ENCODE measurements at regions not wholly inside any gene's neighbourhood (a gene's known extent, or its start where the extent isn't known, plus 50 kb on each side); places are given as distances from the start of the nearest gene placed in this dataset.
"Not testable (repeated sequence)": the region's sequence is repeated elsewhere in the genome, so short reads cannot be mapped to it uniquely, and the experiment has no call there.

DNA sequence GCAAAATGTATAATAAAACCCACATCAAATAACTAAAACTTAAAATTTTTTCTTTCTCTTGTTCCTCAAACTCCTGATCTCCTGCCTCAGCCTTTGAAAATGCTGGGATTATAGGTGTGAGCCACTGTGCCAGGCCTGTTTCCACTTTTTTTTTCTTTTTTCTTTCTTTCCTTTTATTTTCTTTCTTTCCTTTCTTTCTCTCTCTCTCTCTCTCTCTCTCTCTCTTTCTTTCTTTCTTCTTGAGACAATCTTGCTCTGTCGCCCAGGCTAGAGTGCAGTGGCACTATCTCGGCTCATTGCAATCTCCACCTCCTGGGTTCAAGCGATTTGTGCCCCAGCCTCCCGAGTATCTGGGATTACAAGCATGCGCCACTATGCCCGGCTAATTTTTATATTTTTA is 164.6 kb downstream of the OR2B2 start:
- DNase-seq (ENCODE audit: low read depth in 4 of 4, low spot score in 2 of 4) = no peak

DNA sequence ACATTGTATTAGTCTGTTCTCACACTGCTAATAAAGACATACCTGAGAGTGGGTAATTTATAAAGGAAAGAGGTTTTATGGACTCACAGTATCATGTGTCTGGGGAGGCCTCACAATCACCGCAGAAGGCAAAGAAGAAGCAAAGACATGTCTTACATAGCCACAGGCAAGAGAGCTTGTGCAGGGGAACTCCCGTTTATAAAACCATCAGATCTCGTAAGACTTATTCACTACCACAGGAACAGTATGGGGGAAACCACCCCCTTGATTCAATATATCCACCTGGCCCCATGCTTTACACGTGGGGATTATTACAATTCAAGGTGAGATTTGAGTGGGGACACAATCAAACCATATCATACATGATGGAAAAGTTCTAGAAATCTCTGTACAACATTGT is 165.3 kb downstream of the OR2B2 start:
- DNase-seq (ENCODE audit: low read depth in 4 of 4, low spot score in 2 of 4) = not testable (repeated sequence)

DNA sequence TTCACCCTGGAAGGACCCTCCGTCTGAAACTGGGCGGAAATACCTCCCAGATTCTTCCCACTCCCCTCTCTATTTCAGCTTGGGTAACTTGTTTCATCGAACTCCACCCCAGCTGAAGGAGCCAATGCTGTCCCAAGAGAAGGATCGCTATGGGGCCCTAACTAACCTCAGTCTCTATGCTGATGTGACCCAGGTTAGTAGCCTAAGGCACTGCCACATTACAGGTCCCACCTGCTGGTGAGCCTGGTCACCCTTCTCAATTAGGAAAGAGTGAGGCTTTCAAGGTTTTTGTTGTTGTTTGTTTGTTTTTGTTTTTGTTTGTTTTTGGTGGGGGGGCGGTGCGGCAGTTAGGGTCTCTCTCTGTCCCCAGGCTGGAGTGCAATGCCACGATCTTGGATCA is 168.4 kb downstream of the OR2B2 start:
- DNase-seq (ENCODE audit: low read depth in 4 of 4, low spot score in 2 of 4) = no peak

DNA sequence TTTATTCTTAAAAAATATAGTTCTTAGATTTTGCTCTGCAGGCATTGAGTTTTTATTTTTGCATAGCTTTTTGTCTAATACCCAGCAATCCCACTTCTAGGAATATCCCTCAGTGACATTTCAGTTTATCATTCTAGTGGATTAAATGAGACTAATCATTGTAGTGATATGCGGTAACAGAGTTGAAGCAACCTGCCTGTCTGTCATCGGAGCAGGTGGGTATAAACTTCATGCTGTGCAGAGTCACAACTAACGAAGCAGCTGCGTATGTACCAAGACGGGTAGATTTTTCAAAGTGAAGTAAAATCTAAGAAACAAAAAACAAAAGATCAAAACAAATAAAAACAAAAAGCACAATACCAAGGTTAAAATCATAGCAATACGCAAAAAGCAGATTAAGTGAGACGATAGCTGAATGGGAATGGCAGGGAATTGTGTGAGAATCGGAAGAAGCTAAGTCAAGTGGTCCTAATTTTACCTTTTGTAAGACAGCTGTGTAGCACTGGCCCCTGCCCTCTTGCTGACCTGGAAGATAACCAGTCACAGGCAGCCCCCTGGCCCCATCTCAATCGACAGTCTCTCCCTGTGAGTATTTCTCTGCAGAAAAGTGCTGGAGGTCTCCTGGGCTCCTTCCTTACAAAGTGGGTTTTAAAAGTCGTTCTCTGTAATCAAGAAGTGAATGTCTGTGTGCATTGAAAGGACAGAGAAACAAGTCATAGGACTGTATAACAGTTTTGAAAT is 169.2 kb downstream of the OR2B2 start:
- no peak for DNase-seq (ENCODE audit: low read depth in 4 of 4, low spot score in 2 of 4)

DNA sequence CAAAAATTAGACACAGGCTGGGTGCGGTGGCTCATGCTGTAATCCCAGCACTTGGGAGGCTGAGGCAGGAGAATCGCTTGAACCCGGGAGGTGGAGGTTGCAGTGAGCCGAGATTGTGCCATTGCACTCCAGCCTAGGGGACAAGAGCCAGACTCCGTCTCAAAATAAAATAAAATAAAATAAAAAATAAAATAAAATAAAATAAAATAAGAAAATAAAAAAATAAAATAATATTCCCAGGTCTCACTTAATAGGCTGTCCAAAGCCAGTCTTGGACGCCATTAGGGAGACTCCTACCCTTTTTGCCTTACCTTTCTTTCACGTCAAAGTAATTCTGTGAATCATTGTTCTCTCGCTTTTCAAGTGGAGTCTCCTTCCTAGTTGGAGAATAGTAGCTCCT is 172.3 kb downstream of the OR2B2 start:
- DNase-seq (ENCODE audit: low read depth in 4 of 4, low spot score in 2 of 4) = not testable (repeated sequence)

DNA sequence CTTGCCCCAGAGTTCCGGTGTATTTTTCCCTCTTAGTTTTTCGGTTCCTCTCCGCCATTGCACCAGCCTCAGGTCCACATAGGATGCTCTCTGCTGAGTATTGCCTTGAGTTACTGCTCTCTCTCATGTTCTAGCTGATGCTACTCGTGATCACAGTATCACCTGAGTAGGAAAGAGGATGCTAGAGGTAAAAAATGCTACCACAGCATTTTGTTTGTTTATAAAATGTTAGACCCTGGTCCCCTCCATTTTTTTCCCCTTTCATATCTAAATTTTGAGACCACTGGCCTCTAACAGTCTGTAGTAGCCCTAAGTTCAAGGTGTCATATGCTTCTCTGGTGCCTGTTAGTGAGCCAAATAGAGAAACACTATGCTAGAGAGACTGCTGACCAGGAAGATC is 175.5 kb downstream of the OR2B2 start:
- no peak for DNase-seq (ENCODE audit: low read depth in 4 of 4, low spot score in 2 of 4)

DNA sequence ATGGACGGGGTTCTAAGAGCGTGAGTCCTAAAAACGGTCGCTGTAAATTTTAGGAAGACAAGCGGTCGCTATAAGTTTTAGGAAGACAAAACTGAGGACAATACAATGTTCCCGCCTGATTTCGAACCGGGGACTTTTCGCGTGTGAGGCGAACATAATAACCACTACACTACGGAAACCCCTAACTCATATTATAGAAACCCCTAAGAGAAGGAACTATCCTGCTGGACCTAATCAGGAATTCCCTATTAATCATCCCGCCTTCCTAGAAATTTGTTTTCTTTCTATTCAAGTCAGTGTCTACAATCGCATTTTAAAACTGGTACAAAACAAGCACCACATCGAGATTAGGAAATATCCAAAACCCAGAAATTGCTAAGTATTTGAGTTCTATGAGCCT is 183.8 kb downstream of the OR2B2 start:
- no peak for DNase-seq (ENCODE audit: low read depth in 4 of 4, low spot score in 2 of 4)

DNA sequence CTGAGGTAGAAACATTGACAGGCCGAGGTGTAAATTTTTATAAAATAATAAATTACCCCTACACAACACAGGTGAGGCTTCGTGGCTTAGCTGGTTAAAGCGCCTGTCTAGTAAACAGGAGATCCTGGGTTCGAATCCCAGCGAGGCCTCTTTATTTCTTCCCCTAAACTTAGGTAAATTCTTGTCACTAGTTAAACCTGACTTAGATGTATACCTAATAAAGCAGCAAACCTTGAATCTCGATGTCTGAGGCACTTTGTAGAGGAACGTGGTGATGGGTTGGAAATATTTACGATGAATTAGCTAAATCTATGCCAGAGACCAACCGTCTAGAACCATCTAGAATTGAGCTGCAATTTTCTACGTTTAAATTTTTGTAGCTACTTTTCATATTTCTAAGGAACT is 185.6 kb downstream of the OR2B2 start:
- no peak for DNase-seq (ENCODE audit: low read depth in 4 of 4, low spot score in 2 of 4)

DNA sequence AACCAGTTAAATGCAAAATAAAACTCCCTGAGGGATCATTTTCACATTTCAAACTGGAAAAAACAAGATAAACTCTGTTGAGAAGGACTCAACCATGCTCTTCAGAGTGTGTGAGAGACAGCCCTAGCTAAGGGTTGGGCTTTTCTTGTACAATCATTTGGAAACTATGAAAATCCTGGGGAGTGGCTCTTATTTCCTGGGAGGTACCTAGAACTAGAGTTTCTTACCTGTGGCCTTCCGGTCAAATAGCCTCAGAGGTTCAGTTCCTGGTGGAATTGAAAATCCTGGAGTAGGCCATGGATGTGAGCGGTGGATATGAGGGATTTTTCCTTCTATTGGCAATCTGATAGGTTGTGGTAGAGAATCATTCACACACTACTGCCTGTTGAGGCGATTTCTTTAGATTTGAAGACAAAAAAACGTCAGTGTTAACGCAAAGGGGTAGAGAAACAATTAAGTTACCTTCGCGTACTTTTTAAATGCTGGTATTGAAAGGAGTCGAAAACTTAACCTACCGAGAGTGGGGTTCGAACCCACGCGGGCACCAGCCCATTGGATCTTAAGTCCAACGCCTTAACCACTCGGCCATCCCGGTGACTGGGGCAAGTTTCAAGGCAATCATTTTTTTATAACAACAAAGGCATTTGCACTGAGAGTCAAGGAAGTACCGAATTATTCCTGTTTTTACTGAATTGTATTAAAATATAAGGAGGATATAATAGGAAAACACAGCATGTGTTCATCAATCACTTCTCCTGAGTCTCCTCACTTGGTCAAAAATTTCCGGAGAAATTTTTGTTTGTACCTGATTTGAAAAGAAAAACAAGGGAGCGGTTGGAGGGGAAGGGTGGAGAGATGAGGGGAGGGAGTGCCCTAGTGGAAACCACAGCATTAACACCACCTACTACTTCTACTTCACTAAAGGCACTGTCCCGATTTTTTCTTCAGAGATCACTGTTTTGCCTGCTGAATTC is 191.3 kb downstream of the OR2B2 start:
- DNase-seq (ENCODE audit: low read depth in 4 of 4, low spot score in 2 of 4) = no peak

DNA sequence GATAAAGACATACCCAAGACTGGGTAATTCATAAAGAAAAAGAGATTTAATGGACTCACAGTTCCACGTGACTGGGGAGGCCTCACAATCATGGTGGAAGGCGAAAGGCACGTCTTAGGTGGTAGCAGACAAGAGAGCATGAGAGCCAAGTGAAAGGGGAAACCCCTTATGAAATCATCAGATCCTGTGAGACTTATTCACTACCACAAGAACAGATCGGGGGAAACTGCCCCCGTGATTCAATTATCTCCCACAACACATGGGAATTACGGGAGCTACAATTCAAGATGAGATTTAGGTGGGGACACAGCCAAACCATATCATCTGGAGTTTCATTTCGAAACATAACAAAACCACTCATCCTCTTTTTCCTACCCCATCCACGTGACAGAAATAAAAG is 193.2 kb downstream of the OR2B2 start:
- not testable (repeated sequence) for DNase-seq (ENCODE audit: low read depth in 4 of 4, low spot score in 2 of 4)

DNA sequence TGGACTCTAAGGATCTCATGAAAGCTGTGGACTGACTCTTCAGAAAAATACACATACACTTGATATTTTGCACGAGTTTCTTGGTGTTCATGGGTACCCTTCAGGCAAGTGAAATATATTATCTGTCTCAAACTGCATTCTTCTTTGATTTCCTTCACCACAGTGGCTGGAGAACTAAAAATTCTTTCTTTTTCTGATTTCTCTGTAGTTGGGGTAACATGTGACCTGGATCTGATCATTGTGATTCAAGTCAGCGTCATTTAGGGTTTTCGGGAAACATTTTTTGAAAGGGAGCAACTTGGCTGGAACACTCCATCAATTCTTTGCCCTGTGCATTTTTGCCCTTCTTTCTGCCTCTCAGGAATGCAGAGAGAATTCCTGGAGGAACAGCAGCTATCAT is 205.8 kb downstream of the OR2B2 start:
- DNase-seq (ENCODE audit: low read depth in 4 of 4, low spot score in 2 of 4) = no peak

DNA sequence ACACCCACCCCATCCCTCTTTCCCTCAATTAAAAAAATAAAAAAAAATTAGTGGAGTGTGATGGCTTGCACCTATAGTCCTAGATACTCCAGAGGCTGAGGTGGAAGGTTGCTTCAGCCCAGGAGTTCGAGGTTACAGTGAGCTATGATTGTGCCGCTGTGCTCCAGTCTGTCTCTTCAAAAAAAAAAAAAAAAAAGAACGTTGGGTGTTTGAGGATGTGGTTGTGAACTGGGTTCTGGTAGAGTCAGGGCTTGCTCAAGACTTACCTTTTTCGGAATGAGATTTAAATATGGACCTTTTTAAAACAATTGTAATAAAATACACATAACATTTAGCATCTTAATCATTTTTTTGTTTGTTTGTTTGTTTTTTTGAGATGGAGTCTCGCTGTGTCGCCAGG is 211.9 kb downstream of the OR2B2 start:
- DNase-seq (ENCODE audit: low read depth in 4 of 4, low spot score in 2 of 4) = no peak

DNA sequence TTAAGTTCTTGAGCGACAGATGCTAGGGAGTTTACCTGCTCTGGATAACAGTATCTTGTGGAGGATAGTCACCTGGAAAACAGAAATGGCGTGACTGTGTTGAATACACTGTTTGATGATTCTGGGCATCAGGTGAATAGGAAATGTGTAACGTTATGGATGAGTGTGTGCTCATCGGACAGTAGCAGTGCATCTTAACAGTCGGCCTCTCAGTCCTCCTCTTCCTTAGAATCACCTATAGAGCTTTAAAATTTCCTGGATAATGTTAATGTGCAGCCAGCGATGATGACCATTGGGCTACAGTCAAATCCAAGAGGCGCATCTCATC is 217.7 kb downstream of the OR2B2 start:
- no peak for DNase-seq (ENCODE audit: low read depth in 4 of 4, low spot score in 2 of 4)

DNA sequence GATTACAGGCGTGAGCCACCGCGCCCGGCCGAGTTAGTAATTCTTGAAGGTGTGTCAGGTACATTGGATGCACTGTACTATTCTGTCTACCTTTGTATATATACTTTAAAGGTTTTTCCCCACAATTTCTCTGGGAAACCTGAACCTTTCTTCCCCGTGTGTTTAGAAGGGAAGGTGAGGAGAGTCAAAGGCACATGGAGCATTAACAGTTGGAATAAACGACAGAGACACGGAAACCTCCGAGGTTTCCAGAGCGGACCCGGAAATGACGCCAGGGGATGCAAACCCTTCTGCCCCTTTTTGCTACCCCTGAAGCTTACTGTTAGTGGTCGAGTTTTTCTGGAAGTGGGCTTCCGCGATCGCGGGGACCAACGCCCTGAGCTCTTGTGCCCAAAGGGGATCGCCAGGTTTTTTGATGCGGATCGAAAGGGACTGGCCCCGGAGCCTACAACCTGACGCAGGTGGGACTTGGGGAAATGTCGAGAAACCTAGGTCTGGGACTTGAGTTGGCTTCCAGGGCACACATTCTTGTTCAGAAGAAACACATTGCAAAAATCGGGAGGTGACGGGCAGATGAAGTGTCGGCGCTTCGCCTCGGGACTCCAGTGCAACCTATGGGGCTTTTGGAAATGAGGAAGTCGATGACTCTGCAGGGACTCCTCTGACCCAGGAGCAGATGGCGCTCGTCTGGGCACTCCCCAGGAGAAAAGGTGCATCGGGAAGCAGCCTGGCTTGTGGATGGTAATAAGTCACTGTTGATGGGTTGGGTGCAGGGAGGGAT is 218.2 kb downstream of the OR2B2 start:
- no peak for DNase-seq (ENCODE audit: low read depth in 4 of 4, low spot score in 2 of 4)

DNA sequence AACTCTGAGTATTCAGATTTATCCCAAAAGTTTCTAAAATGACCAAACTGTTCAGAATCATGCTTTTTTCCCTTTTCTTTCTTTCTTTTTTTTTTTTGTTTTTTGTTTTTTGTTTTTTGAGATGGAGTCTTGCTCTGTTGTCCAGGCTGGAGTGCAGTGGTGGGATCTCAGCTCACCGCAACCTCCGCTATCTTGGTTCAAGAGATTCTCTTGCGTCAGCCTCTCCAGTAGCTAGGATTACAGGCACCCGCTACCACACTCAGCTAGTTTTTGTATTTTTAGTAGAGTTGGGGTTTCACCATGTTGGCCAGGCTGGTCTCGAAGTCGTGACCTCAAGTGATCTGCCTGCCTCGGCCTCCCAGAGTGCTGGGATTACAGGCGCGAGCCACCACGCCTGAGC is 219.2 kb upstream of the ZNF184 start:
- not testable (repeated sequence) for DNase-seq (ENCODE audit: low read depth in 4 of 4, low spot score in 2 of 4)

DNA sequence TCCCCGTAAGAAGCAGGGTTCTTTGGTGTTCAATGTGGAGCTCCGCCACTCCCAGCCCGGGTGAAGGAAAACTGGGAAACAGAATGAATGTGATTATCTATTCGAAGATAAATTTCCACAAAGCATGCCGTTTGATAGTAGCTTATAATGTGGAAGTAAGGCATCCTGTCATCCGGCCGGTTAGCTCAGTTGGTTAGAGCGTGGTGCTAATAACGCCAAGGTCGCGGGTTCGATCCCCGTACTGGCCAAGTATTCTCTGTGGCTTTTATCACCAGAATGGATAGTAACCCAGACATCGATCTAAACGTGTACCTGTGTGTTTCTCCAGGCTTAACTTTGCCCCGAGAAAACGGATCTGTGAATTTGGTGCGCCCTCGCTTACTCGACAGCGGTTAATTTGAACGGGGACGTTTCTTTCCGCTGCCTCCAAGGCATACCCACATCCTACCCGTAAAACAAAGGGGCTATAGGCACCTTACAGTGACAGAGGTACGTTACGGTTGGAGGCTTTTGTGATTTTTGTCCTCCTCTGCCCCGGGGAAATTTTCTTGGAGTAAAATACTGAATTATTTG is 215.2 kb upstream of the ZNF184 start:
- no peak for DNase-seq (ENCODE audit: low read depth in 4 of 4, low spot score in 2 of 4)

DNA sequence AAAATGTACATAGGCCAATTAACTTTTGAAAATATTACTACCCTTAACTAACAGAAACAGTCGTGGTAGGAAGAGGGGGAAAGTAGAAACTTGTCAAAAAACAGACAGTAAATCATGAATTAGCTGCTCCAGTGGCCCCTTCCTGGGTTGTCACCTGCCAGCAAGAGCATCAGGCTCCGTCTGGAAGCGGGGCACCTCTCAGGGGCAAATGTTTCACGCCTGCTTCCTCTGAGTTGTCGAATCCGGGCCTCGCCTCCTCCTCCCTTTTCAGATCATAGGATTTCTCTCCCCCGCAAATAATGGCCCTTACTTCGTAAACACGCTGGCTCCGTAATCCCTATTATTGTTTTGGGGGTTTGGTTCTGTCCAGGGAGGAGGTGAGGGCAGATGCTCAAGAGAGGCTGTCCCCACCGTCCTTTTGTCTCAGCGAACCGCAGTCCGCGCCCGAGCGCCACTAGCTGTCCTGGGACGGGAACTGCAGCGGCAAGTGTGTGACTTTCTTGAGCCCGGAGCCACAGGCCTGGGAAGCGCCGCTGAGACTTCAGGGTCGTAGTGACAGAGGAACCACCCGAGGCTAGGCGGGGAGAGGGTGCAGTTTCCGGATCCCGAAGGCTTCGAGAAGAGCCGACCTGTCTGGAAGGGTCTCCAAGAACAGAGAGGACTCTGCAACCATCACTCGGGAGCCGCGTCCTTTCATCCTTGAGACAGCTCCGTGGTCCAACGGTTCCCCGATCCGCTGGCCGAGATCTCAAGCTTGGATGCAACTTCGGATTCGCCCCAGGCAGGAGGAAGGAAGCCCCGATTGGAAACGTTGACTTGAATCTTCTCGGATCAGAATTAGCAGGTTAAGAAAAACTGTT is 214.5 kb upstream of the ZNF184 start:
- no peak for DNase-seq (ENCODE audit: low read depth in 4 of 4, low spot score in 2 of 4)

DNA sequence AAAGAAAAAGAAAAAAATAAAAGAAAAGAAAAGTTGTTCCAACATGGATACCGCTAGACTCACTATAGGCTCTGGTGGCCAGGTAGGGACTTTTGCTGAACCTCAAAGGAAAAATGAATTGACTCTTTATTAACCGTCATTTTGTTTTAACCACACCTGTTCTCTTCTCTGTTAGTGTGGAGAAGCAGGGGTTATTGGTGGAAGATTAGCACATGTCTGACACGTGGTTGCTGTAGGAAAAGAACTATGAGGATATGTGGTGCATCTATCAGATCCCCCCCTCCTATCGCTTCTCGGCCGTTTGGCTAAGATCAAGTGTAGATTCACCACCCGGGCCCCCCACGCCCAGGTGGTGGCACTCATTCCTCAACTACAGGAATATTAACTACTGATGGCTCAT is 212.4 kb upstream of the ZNF184 start:
- DNase-seq (ENCODE audit: low read depth in 4 of 4, low spot score in 2 of 4) = no peak

DNA sequence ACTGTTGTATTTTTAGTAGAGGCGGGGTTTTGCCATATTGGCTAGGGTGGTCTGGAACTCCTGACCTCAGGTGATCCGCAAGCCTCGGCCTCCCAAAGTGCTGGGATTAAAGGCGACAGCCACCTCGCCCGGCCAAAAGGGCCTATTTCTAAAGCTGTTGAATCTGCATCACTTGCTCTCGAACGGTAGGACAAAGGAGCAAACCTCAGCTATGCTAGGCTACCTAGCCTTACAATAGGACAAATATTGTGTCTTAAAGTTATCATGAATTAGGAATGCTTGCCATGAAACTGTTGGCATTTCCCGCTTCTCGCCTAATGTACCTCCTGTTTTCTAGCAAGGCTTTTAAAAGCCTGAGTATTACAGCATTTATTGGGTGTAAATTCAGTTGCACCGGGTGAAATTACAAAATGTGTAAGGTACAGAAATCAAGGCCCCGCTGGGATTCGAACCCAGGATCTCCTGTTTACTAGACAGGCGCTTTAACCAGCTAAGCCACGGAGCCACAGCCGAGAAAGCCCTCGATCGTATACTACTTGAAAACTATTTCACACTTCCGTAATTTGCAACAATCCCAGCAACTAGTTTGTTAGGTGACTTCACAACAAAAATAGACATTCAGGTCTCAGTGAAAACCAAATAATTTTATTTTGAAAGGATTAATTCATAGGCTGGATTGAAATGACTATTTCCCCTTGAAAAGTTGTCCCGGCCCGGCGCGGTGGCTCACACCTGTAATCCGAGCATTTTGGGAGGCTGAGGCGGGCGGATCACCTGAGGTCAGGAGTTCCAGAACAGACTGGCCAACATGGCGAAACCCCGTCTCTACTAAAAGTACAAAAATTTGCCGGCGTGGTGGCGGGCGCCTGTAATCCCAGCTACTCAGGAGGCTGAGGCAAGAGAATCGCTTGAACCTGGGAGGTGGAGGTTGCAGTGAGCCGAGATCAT is 211.6 kb upstream of the ZNF184 start:
- no peak for DNase-seq (ENCODE audit: low read depth in 4 of 4, low spot score in 2 of 4)
